Testis (tissue), 2 donors: ENCODE measurements at regions not wholly inside any gene's neighbourhood (a gene's known extent, or its start where the extent isn't known, plus 50 kb on each side); places are given as distances from the start of the nearest gene placed in this dataset.

ENCODE experiments used
- CTCF ChIP-seq, 3 experiments: fragments of 450-650 bp in 2 of 3; fragments of 200-600 bp in 1 of 3; sonication (generic) in 1 of 3; IDR thresholded peaks; one replicate each; pipeline ENCODE4 v1.5.1; 2016 to 2019; ENCODE audit warnings: antibody characterized with exemption in 3 of 3, mild to moderate bottlenecking in 2 of 3, moderate library complexity in 1 of 3
- POLR2A ChIP-seq: fragments of 450-650 bp; IDR thresholded peaks from one replicate; pipeline ENCODE4 v1.6.1; 2017; ENCODE audit warnings: antibody characterized with exemption, mild to moderate bottlenecking, moderate library complexity

- TF ChIP-seq POLR2A (no peak), CTCF (IDR thresholded peaks at IDR 0.05) (no peak)
Observed at GRCh38 chr22:48744283-48744641, 1083.4 kb downstream of the BRD1 start.
